SK-N-MC (cell line): ENCODE measurements at regions not wholly inside any gene's neighbourhood (a gene's known extent, or its start where the extent isn't known, plus 50 kb on each side); places are given as distances from the start of the nearest gene placed in this dataset.

Source experiments
- EZH2 ChIP-seq: fragments of 200-600 bp; sonication (generic); IDR thresholded peaks from one replicate; pipeline ENCODE4 v1.6.1; 2017; ENCODE audit warnings: antibody characterized with exemption
- FOXP2 ChIP-seq: optimal IDR thresholded peaks from 2 replicates; pipeline ENCODE3; 2011; ENCODE audit warnings: mild to moderate bottlenecking, moderate library complexity; ENCODE audit not compliant: insufficient read depth; ENCODE audit errors: extremely low read length, control extremely low read depth
- POLR2AphosphoS5 ChIP-seq: IDR thresholded peaks from 2 replicates; pipeline ENCODE4 v1.6.1; 2012; ENCODE audit warnings: mild to moderate bottlenecking, low read depth, low read length, borderline replicate concordance

DNA sequence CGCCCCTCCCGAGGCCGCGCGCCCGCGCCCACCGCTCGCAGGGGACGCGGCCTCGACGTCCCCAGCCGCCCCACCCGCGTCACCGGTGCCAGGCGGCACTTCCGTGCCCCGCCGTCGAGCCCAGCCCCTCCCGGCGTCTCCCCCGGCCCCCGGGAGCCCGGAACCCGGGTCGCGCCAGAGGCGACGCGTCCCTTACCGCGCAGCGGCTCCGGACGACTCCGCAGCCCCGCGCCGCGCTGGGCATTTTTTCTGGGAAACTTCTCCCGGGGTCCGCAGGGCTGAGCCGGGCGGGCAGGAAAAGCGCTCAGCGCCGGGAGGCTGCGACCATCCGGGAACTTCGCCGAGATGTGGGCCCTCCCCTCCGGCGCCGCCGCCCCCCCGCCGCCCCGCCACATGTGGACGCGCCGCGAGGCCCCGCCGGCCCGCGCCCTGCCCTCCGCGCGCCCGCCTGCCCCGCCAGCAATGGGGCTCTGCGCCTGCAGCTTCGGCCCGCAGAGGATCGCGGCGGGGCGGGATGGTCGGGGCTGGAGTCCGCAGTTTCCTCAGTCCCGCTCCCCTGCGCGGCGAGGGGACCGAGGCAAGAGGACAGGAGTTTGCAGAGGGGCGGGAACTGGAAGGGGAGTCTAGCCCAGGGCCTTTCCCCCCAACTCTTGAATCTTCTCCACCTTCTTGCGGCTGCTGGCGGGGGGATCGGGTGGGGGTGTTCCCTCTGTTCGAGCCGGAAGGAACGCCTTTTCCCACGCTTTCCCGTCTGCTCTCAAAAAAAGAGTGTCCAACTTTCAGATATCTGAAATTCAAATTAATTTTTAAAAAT is 81.5 kb downstream of the CHRNA1 start:
- TF ChIP-seq EZH2 (no peak), POLR2AphosphoS5 (peak; percentile 28; the same call in 1 of the 2 replicates), FOXP2 (no peak)
